ENCODE measurements at regions not wholly inside any gene's neighbourhood (a gene's known extent, or its start where the extent isn't known, plus 50 kb on each side); places are given as distances from the start of the nearest gene placed in this dataset.

DNA sequence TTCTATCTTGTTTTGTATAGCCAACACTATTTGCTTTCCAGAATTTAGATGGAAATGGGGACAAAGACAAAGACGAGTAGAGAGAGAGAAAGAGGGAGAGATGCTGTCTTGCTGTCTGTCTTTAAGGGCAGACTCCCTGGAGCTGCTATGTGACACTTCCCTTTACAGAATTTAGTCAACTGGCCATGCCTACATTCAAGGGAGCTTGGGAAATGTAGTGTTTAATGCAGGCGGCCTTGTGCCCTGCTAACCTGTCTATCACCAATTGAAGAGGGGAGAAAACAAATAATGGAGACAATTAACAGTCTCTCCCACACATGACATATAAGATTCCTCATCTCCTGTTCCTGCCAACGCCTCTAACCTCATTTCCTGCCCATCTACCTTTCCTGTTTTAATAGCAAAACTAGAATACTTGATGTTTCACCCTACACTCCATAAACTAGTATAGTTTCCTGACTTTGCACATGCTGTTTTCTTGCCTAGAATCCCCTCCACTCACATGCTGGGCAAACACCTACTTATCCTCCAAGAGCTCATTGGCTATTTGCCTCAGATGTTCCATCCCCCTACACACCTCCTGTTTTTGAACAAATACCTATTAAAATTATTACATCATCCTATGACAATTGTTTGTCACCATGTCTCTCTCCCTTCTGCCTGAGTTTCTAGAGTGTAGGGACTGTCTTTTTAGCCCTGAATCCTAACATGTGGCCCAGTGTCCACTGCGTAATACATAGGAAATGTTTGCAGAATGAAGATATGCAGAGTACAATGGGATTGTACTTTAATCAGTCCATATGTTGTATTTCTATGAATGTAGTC, 117.2 kb downstream of the SLC25A24 start:
- Mint-ChIP-seq H3K27me3 (peaks cover 3% of the 10 kb centered on the region), H3K4me1 (peaks cover 48% of the 10 kb centered on the region), H3K36me3 (no peaks in the 10 kb centered on the region), H3K9me3 (ENCODE audit: low read depth) (no peaks in the 10 kb centered on the region), H3K4me3 (no peak overlapping the region), H3K27ac (no peak overlapping the region)
- no peak for DNase-seq
- CTCF ChIA-PET, result no interaction called here
- ATAC-seq, result no peak

DNA sequence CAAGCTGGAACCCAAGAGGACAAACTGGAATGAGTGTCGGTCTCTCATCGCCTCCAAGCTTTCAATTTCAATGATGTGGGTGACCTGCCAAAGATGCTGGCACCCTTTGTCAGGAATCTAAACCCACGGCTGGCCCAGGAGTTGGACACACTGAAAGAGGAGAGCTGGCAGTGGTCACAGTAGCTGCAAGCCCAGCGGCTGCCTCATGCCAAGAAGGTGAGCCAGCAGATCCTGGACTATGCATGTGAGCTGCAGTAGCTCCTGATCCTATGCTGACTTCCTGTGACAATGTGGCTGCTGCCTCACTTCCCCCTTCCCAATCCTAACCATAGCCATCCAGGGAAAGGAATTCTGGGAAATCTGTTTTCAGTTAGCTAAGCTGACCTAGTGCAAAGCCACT, 117.0 kb upstream of the VAV3 start:
- DNase-seq (no peak), ATAC-seq (no peak)
- CTCF ChIA-PET, result interaction anchor here (1.4 kb wide), 1 partner anchor 43 kb away, joined by 4 read pairs; no protein-coding TSS in a partner anchor
- Mint-ChIP-seq H3K27me3 (no peaks in the 10 kb centered on the region), H3K27ac (no peak overlapping the region), H3K4me3 (no peak overlapping the region), H3K4me1 (peaks cover 54% of the 10 kb centered on the region), H3K36me3 (no peaks in the 10 kb centered on the region), H3K9me3 (ENCODE audit: low read depth) (no peaks in the 10 kb centered on the region)

DNA sequence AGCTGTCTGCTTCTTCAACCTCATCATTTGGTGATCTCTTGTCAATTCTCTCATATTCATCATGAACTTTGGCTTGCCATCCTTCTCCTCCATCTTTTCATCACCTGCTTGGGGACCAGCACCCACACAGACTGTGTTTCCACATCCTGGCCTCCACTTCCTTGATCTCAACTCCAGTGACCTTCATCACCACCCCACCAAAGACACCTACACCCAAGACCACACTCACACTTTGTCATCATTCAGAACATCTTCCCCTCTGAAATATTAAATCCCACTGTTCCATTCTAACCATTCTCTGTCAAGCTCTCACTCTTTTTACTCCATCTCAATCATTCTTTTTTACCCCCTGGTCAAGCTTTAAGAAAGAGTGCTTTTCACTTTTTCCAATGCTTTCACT, 115.5 kb upstream of the VAV3 start:
- Mint-ChIP-seq H3K27ac (peak overlapping the region; percentile 54), H3K36me3 (no peaks in the 10 kb centered on the region), H3K9me3 (ENCODE audit: low read depth) (no peaks in the 10 kb centered on the region), H3K4me3 (no peak overlapping the region), H3K27me3 (no peaks in the 10 kb centered on the region), H3K4me1 (peaks cover 54% of the 10 kb centered on the region)
- ATAC-seq, result peak; percentile 60
- DNase-seq, result peak; percentile 73
- CTCF ChIA-PET, result no interaction called here

DNA sequence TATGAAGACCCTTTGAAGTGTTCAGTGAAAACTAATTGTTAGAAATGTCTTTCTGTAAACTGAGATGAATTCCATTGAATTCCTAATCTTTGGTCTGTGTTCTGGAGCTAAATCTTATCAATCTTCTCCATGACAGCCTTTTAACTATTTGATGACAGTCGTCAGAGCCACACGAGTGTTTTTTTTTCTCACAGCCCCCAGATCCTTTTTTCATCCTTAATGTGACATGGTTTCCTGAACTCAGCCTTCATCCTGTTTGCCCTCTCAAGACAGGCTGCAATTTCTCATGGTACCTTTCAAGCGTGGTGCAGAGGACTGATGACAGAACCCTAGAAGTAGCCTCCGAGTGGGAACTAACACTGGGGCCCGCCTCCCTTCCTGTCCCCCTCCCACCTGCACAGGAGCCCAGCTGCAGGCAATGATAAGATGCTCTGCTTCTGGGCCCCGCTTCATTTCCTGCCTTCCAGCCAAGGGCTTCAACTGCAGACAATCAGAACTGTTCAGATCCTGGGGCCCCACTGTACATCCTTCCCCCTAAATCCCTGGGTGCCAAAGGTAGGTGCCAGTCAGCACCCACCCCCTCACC, 114.6 kb upstream of the VAV3 start:
- H3K9me3 Mint-ChIP-seq (ENCODE audit: low read depth), result no peaks in the 10 kb centered on the region
- CTCF ChIA-PET, result no interaction called here
- no peaks in the 10 kb centered on the region for H3K27me3 Mint-ChIP-seq
- no peaks in the 10 kb centered on the region for H3K36me3 Mint-ChIP-seq
- DNase-seq, result peak; percentile 69
- peak; percentile 80 for ATAC-seq
- H3K4me3 Mint-ChIP-seq, result no peak overlapping the region
- peaks cover 54% of the 10 kb centered on the region for H3K4me1 Mint-ChIP-seq
- peak overlapping the region; percentile 58 for H3K27ac Mint-ChIP-seq

DNA sequence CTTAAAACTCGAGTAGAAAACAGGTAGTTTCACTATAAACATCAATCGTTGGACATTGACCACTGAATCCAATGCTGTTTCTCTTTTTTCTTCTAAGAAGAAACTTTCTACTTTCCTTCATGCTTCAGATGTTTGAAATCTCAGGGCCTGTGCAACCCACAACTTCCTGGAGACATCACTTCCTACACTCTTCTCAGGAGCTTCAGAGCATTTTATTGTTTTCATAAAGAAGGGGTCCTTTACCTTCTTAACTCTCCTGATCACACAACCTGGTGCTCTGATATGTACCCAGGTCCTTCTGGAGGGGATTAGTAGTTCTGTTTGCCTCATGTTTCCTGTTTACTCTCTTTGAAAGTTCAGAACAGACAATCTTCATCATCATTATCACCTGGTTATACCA, 113.0 kb upstream of the VAV3 start:
- ATAC-seq (no peak), DNase-seq (no peak)
- H3K4me1 Mint-ChIP-seq, result peaks cover 49% of the 10 kb centered on the region
- no peaks in the 10 kb centered on the region for H3K9me3 Mint-ChIP-seq (ENCODE audit: low read depth)
- CTCF ChIA-PET, result interaction anchor here (0.8 kb wide), 1 partner anchor 13 kb away, joined by 3 read pairs; no protein-coding TSS in a partner anchor
- no peak overlapping the region for H3K4me3 Mint-ChIP-seq
- H3K27me3 Mint-ChIP-seq, result peaks cover 3% of the 10 kb centered on the region
- no peaks in the 10 kb centered on the region for H3K36me3 Mint-ChIP-seq
- peak overlapping the region; percentile 73 for H3K27ac Mint-ChIP-seq

DNA sequence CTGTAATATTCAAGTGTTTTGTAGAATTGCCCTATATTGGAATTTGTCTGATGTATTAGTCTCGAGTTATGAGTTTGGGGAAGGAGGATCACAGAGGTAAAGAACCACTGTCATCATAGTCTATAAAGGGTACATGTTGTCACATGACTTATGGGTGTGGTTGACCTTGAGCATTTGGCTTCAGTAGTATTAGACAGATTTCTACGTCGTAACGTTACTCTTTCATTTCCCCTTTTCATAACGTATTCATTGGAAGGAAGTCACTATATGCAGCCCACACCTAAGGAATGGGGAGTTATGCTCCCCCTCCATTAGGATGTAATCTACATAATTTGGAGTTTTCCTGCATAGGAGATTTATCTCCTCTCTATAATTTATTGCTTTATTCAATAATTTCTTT, 110.1 kb upstream of the VAV3 start:
- Mint-ChIP-seq H3K9me3 (ENCODE audit: low read depth) (no peaks in the 10 kb centered on the region), H3K27me3 (peaks cover 6% of the 10 kb centered on the region), H3K36me3 (no peaks in the 10 kb centered on the region), H3K27ac (no peak overlapping the region), H3K4me3 (no peak overlapping the region), H3K4me1 (peaks cover 22% of the 10 kb centered on the region)
- ATAC-seq (no peak), DNase-seq (no peak)
- CTCF ChIA-PET, result no interaction called here

DNA sequence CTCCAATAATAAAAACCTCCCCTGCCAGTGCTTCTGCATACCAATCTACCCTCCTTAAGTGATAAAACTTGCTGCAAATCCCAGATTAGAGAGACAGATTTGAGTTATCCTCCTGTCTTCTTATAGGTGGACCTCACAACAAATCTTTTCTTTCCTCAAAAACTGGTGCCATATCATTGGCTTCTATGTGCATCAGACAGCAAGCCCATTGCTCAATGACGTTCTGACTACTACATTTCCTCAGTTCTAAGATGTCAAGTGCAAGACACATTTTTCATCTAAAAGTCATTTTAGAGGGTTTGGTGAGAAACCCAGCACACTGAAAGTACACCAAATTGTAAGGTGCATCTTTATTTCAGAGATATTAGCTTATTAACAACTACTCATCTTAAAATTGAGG, 107.8 kb upstream of the VAV3 start:
- H3K9me3 Mint-ChIP-seq (ENCODE audit: low read depth), result no peaks in the 10 kb centered on the region
- ATAC-seq (no peak), DNase-seq (no peak)
- no peak overlapping the region for H3K27ac Mint-ChIP-seq
- CTCF ChIA-PET, result no interaction called here
- no peak overlapping the region for H3K4me3 Mint-ChIP-seq
- H3K4me1 Mint-ChIP-seq, result peaks cover 11% of the 10 kb centered on the region
- peaks cover 6% of the 10 kb centered on the region for H3K27me3 Mint-ChIP-seq
- H3K36me3 Mint-ChIP-seq, result no peaks in the 10 kb centered on the region

DNA sequence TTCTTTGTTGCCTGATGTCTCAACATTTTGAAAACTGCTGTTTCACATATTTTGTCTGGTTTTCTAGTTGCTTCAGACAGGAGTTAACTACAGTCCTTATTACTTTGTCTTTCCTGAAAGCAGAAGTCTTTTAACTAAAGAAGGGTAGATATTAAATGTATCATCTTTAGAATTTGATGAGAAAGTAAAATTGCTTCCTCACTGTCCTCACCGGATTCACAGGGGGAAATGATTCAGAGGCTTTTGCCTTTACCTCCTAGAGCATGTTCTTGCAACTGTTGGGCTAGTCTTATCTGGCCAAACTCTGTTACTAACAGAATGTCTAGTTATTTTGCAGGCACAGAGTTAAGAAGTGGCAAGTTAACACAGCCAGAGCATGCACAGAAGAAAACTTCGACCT, 107.2 kb upstream of the VAV3 start:
- peaks cover 6% of the 10 kb centered on the region for H3K4me1 Mint-ChIP-seq
- no peaks in the 10 kb centered on the region for H3K36me3 Mint-ChIP-seq
- H3K27me3 Mint-ChIP-seq, result peaks cover 6% of the 10 kb centered on the region
- no peak overlapping the region for H3K27ac Mint-ChIP-seq
- ATAC-seq (no peak), DNase-seq (no peak)
- H3K4me3 Mint-ChIP-seq, result no peak overlapping the region
- no peaks in the 10 kb centered on the region for H3K9me3 Mint-ChIP-seq (ENCODE audit: low read depth)
- CTCF ChIA-PET, result no interaction called here

DNA sequence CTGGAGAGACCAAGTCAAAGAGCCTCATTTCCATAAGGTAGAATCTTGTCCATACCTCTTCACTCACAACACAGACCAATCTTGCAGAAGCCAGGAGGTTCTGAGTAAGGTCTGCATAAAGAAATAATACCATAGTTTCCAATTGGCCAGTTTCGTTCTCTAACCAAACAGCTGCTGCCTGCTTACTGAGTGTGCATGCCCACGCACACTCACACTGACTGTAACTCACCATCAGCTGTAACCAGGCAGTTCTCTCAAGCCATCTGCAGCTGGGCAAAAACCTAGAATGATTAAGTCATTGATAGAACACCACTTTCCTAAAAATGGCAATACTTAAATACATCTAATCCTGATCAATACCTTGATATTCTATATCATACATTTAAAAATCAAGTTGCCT, 106.6 kb upstream of the VAV3 start:
- Mint-ChIP-seq H3K4me3 (no peak overlapping the region), H3K4me1 (peaks cover 6% of the 10 kb centered on the region), H3K36me3 (no peaks in the 10 kb centered on the region), H3K27me3 (peaks cover 6% of the 10 kb centered on the region), H3K27ac (no peak overlapping the region), H3K9me3 (ENCODE audit: low read depth) (no peaks in the 10 kb centered on the region)
- CTCF ChIA-PET, result interaction anchor here (0.8 kb wide), 1 partner anchor 288 kb away, joined by 3 read pairs; no protein-coding TSS in a partner anchor
- DNase-seq (no peak), ATAC-seq (no peak)

DNA sequence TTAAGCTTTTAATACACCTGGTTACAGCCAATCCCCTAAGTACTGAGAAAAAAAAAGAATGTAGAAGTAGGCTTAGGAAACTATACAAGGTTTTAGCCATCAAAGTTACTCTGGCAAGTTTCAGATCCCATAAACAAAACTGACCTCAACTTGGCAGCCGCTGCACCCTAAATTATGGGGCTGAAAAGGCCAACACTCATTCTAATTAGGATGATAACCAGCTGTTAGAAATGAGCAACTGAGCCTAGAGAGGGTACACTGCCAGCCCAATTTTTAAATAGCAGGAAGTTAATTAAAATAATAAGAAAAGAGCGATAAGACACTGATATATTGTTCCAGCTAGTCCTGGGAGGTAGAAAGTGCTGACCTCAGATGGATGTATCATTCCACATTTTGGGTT, 105.7 kb upstream of the VAV3 start:
- Mint-ChIP-seq H3K27me3 (peaks cover 6% of the 10 kb centered on the region), H3K36me3 (no peaks in the 10 kb centered on the region), H3K9me3 (ENCODE audit: low read depth) (no peaks in the 10 kb centered on the region), H3K4me1 (peaks cover 6% of the 10 kb centered on the region), H3K4me3 (no peak overlapping the region), H3K27ac (no peak overlapping the region)
- no peak for DNase-seq
- CTCF ChIA-PET, result interaction anchor here (0.8 kb wide), 1 partner anchor 287 kb away, joined by 3 read pairs; no protein-coding TSS in a partner anchor
- no peak for ATAC-seq

DNA sequence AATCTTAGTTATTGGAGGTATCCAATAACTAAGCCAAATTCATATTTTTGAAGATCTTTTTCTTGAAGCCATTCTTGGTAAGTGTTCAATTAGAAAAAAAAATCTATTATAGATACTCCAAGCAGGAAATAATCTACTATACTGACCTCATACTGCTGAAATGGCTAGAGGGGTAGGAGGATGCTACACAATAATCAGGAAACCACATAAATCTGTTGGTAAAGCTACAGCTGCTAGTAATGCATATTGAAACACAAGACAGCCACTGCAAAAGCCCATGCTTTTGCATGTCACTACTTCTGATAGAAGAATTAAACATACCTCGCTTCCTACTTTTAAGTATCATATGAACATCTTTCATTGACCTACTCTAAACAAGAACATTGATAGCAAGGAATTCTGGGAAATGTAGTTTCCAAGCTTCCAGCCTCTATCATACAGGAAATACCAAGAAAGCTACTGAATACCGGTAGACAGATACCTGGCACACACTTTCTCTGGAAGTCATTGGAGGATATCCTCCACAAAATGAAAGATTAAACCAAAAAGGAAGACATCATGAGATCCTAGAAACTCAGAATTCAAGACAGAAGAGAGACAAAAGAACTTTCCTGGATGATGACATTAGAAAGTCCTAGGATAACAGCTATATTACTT, 103.0 kb upstream of the VAV3 start:
- H3K4me3 Mint-ChIP-seq, result no peak overlapping the region
- peaks cover 3% of the 10 kb centered on the region for H3K27me3 Mint-ChIP-seq
- H3K4me1 Mint-ChIP-seq, result peaks cover 17% of the 10 kb centered on the region
- H3K27ac Mint-ChIP-seq, result no peak overlapping the region
- CTCF ChIA-PET, result no interaction called here
- ATAC-seq (no peak), DNase-seq (no peak)
- H3K9me3 Mint-ChIP-seq (ENCODE audit: low read depth), result no peaks in the 10 kb centered on the region
- H3K36me3 Mint-ChIP-seq, result no peaks in the 10 kb centered on the region

DNA sequence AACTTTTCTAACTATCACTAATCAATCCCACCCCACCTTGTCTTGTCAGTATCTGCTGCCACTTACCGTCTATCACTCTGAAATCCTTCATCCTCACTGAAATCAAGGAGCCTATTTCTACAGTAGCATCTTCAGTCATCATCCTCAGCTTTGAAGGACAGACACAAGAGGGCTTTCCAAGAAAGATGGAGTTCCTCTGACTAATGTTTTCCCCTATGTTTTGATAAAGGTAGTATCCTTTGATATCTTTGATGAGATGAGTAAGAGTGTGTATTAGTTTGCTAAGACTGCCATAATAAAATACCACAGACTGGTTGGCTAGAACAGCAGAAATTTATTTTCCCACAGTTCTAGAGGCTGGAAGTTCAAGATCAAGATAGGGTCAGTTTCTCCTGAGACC, 101.8 kb upstream of the VAV3 start:
- H3K4me1 Mint-ChIP-seq, result peaks cover 20% of the 10 kb centered on the region
- H3K4me3 Mint-ChIP-seq, result no peak overlapping the region
- no peaks in the 10 kb centered on the region for H3K27me3 Mint-ChIP-seq
- no peak overlapping the region for H3K27ac Mint-ChIP-seq
- peaks cover 4% of the 10 kb centered on the region for H3K9me3 Mint-ChIP-seq (ENCODE audit: low read depth)
- H3K36me3 Mint-ChIP-seq, result no peaks in the 10 kb centered on the region
- CTCF ChIA-PET, result no interaction called here
- DNase-seq, result no peak
- no peak for ATAC-seq

DNA sequence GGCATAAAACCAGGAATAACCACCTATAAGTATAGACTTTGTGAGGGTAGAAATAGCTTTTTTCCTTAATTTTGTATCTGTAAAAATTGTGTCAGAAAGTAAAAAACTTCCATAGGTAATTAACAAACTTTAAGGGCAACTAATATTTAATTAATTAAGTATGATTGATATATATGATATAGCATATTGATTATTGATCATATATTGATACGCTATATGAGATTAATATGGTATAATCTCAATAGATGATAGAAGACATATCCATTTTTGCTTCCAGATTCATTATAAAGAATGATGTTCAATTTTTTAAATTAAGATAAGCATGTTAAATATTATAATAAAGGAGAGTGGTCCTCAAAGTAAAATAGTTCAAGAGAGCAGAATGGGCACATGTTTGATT, 99.3 kb upstream of the VAV3 start:
- CTCF ChIA-PET, result interaction anchor here (1.0 kb wide), 1 partner anchor 14 kb away, joined by 3 read pairs; no protein-coding TSS in a partner anchor
- H3K36me3 Mint-ChIP-seq, result peaks cover 3% of the 10 kb centered on the region
- ATAC-seq (no peak), DNase-seq (no peak)
- H3K4me1 Mint-ChIP-seq, result peaks cover 20% of the 10 kb centered on the region
- no peak overlapping the region for H3K27ac Mint-ChIP-seq
- H3K27me3 Mint-ChIP-seq, result no peaks in the 10 kb centered on the region
- no peak overlapping the region for H3K4me3 Mint-ChIP-seq
- peaks cover 7% of the 10 kb centered on the region for H3K9me3 Mint-ChIP-seq (ENCODE audit: low read depth)

DNA sequence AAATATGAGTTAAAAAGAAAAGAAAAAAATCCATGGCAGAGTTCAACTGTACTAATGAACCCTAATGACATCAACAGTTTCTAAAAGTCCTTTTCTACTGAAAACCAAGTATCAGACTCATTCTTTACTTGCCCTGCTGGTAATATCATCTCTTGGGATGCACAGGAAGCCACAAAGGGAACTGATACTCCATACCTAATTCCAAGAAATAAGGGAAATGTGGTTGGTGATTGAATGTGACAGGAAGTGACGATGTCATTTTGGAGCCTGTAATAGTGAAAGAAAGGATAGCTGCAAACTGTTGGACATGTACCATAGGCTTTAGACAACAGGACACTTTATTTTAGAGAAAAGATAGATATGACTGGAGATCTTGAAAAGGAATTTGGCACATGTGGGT, 98.7 kb upstream of the VAV3 start:
- Mint-ChIP-seq H3K9me3 (ENCODE audit: low read depth) (peaks cover 7% of the 10 kb centered on the region), H3K4me1 (peaks cover 20% of the 10 kb centered on the region), H3K36me3 (peaks cover 3% of the 10 kb centered on the region), H3K27ac (no peak overlapping the region), H3K4me3 (no peak overlapping the region), H3K27me3 (no peaks in the 10 kb centered on the region)
- ATAC-seq (peak; percentile 23), DNase-seq (no peak)
- CTCF ChIA-PET, result no interaction called here

Measured in activated CD8-positive, alpha-beta memory T cell treated with anti-CD3 and anti-CD28 coated beads, Interleukin-2, amount 10 ng/mL, durations not matched to agents 7 days and 5 days (primary cell).